ENCODE measurements at regions not wholly inside any gene's neighbourhood (a gene's known extent, or its start where the extent isn't known, plus 50 kb on each side); places are given as distances from the start of the nearest gene placed in this dataset.

GRCh38 chr12:93031028-93031427 lies 101.9 kb upstream of the EEA1 start:
- TF ChIP-seq CTCF (IDR thresholded peaks at IDR 0.05; ENCODE audit: low read length) (no peak), EZH2 (IDR thresholded peaks at IDR 0.05; ENCODE audit: borderline replicate concordance, low read length) (no peak)
